Suprapubic skin (tissue), 4 donors: ENCODE measurements at regions not wholly inside any gene's neighbourhood (a gene's known extent, or its start where the extent isn't known, plus 50 kb on each side); places are given as distances from the start of the nearest gene placed in this dataset.

Source experiments
- DNase-seq, 2 donors: peaks; one replicate each; pipeline ENCODE4 v3.0.0-alpha.2; 2019; ENCODE audit warnings: low spot score in 2 of 2
- H3K27ac ChIP-seq: fragments of 200-600 bp; sonication (generic); one replicate; pipeline ENCODE4 v1.5.1; 2019
- H3K27me3 ChIP-seq: fragments of 200-600 bp; sonication (generic); one replicate; pipeline ENCODE4 v1.5.1; 2019
- H3K36me3 ChIP-seq: fragments of 200-600 bp; sonication (generic); one replicate; pipeline ENCODE4 v1.5.1; 2019
- H3K4me1 ChIP-seq: fragments of 200-600 bp; sonication (generic); one replicate; pipeline ENCODE4 v1.5.1; 2019
- H3K4me3 ChIP-seq: fragments of 200-600 bp; sonication (generic); one replicate; pipeline ENCODE4 v1.5.1; 2019; ENCODE audit warnings: mild to moderate bottlenecking
- H3K9me3 ChIP-seq: fragments of 200-600 bp; sonication (generic); one replicate; pipeline ENCODE4 v1.5.1; 2019
- EP300 ChIP-seq: sonication (generic); formaldehyde crosslinking; IDR thresholded peaks from one replicate; pipeline ENCODE4 v1.6.1; 2017; ENCODE audit warnings: antibody characterized with exemption
- POLR2A ChIP-seq, 2 donors: fragments of 450-650 bp; IDR thresholded peaks; one replicate each; pipeline ENCODE4 v1.6.1; 2017; ENCODE audit warnings: antibody characterized with exemption in 2 of 2, mild to moderate bottlenecking in 2 of 2, moderate library complexity in 2 of 2
- POLR2AphosphoS5 ChIP-seq, 3 donors: sonication (generic); formaldehyde crosslinking; IDR thresholded peaks; one replicate each; pipeline ENCODE4 v1.6.1; 2017; ENCODE audit warnings: antibody characterized with exemption in 3 of 3
- WGBS: methylation state at CpG from one replicate; pipeline ENCODE4 v1.1.5; 2018; 5-methylcytosine and 5-hydroxymethylcytosine counted together
- TF ChIP-seq, protein P1 (sequence below), 2 donors: fragments of 200-600 bp in 1 of 2; fragments of 450-650 bp in 1 of 2; sonication (generic) in 1 of 2; IDR thresholded peaks; one replicate each; pipeline ENCODE4 v1.5.1; 2016 to 2019; ENCODE audit warnings: antibody characterized with exemption in 2 of 2, mild to moderate bottlenecking in 1 of 2, moderate library complexity in 1 of 2

DNA sequence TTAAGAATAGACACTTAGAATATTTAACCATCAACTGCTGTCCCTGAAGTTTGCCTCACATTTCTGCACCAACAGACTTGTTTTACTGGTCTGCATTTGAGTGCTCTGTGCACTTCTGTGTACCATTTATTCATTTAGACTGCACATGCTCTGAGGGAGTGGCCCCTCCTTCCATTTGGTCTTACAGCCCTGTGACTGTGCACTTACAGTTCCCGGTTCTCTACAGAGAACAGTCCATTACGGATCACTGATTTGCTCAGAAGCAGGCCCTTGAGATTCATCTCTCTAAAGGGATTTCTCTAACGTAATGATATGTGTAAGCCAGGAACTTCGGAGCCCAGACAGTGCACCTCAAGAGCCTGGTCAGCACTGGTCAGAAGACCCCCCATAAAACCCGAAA, 247.3 kb upstream of the BLID start:
- H3K4me1 ChIP-seq: peaks cover 7% of the 10 kb centered on the region
- 75% methylated on average over 5 of the region's 5 CpGs for WGBS
- H3K27ac ChIP-seq: no peak overlapping the region
- H3K9me3 ChIP-seq: no peaks in the 10 kb centered on the region
- no peaks in the 10 kb centered on the region for H3K27me3 ChIP-seq
- TF ChIP-seq POLR2A (IDR thresholded peaks at IDR 0.05) (no peak), POLR2AphosphoS5 (IDR thresholded peaks at IDR 0.05) (no peak), EP300 (no peak)
- TF ChIP-seq, protein P1, sequence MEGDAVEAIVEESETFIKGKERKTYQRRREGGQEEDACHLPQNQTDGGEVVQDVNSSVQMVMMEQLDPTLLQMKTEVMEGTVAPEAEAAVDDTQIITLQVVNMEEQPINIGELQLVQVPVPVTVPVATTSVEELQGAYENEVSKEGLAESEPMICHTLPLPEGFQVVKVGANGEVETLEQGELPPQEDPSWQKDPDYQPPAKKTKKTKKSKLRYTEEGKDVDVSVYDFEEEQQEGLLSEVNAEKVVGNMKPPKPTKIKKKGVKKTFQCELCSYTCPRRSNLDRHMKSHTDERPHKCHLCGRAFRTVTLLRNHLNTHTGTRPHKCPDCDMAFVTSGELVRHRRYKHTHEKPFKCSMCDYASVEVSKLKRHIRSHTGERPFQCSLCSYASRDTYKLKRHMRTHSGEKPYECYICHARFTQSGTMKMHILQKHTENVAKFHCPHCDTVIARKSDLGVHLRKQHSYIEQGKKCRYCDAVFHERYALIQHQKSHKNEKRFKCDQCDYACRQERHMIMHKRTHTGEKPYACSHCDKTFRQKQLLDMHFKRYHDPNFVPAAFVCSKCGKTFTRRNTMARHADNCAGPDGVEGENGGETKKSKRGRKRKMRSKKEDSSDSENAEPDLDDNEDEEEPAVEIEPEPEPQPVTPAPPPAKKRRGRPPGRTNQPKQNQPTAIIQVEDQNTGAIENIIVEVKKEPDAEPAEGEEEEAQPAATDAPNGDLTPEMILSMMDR (IDR thresholded peaks at IDR 0.05): no peak
- H3K4me3 ChIP-seq: no peak overlapping the region
- no peak for DNase-seq
- no peaks in the 10 kb centered on the region for H3K36me3 ChIP-seq

DNA sequence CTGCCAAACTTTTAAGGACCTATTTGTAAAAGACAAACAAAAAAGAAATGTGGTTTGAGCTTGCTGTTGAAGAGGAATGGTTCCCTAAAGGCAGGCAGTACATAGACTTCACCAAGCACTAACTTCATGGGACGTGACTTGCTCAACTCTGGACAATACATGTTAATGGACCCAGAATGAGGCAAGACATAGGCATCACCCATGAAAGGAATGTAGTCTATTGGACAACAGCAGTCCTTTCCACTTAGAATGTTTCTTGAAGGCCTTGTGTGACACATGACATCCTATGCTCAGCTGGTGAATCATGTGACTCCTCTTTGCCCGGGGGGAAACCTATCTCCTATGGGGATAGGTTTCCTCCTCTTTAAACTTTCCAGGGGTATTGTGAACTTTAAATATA, 246.4 kb upstream of the BLID start:
- Histone ChIP-seq H3K36me3 (no peaks in the 10 kb centered on the region), H3K27ac (no peak overlapping the region), H3K4me1 (no peaks in the 10 kb centered on the region), H3K4me3 (no peak overlapping the region), H3K27me3 (no peaks in the 10 kb centered on the region), H3K9me3 (no peaks in the 10 kb centered on the region)
- TF ChIP-seq POLR2A (IDR thresholded peaks at IDR 0.05) (no peak), POLR2AphosphoS5 (IDR thresholded peaks at IDR 0.05) (no peak), EP300 (no peak)
- TF ChIP-seq, protein P1 (IDR thresholded peaks at IDR 0.05): no peak
- DNase-seq: no peak
- 81% methylated on average over 2 of the region's 2 CpGs for WGBS

DNA sequence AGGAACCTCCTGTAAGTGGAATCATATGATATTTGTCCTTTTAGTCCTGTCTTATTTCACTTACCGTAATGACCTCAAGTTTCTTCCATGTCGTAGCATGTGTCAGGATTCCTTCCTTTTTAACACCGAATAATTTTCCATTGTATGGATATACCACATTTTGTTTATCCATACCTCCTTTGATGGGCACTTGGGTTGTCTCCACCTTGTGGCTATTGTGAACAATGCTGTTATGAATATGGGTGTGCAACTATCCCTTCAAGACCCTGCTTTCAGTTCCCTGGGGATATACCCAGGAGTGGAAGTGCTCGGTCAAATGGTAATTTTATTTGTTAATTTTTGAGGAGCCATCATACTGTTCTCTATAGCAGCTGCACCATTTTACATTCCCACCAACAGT, 244.9 kb upstream of the BLID start:
- no peaks in the 10 kb centered on the region for H3K27me3 ChIP-seq
- 98% methylated on average over 4 of the region's 4 CpGs for WGBS
- no peaks in the 10 kb centered on the region for H3K4me1 ChIP-seq
- H3K4me3 ChIP-seq: no peak overlapping the region
- H3K27ac ChIP-seq: no peak overlapping the region
- H3K36me3 ChIP-seq: no peaks in the 10 kb centered on the region
- DNase-seq: no peak
- TF ChIP-seq EP300: no peak
- TF ChIP-seq, protein P1 (IDR thresholded peaks at IDR 0.05): no peak
- TF ChIP-seq POLR2AphosphoS5 (IDR thresholded peaks at IDR 0.05): no peak
- no peak for TF ChIP-seq POLR2A (IDR thresholded peaks at IDR 0.05)
- no peaks in the 10 kb centered on the region for H3K9me3 ChIP-seq

DNA sequence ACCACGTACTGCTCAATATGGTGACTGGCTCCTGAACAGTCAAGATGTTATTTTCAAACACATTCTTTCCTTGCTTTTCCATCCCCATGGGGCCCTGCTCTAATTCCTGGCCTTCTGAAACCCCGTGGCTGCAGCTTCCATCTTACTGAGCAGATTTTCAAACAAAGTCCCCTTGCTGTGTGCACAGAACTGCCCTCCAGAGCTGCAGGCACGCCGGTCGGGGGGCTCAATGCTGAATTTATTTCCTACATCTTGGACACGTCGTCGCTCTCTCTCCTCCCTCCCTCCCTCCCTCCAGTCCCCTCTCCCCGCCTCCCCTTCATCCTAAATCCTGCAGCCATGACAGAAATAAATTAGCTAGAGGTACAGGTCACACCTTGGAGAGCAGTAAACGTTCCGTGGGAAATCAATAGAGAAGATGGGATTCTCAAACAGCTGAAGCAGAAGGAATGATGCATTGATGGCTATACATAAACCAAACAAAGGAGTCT, 243.1 kb upstream of the BLID start:
- Histone ChIP-seq H3K36me3 (no peaks in the 10 kb centered on the region), H3K9me3 (no peaks in the 10 kb centered on the region), H3K27ac (no peak overlapping the region), H3K27me3 (no peaks in the 10 kb centered on the region), H3K4me1 (no peaks in the 10 kb centered on the region), H3K4me3 (no peak overlapping the region)
- TF ChIP-seq POLR2AphosphoS5 (IDR thresholded peaks at IDR 0.05) (no peak), EP300 (no peak), POLR2A (IDR thresholded peaks at IDR 0.05) (no peak)
- TF ChIP-seq, protein P1 (IDR thresholded peaks at IDR 0.05): no peak
- WGBS: 54% methylated on average over 11 of the region's 11 CpGs
- DNase-seq: no peak

DNA sequence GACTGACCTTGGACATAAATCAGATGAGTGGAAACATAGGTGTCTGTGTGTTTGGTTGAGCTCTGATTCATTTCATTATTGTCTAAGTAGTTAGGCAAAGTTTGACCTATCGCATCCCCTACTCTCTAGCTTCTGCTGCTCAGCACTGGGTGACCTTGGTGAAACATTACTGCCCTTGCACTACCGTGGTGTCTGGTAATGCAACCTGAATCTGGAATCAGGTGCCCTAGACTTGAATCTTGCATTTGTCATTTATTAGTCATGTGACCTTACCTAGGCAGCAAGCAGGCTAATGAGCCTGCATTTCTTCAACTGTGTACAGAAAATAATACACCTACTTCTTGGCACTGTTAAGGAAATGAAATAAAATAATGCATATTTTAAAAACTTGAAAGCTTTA, 242.3 kb upstream of the BLID start:
- Histone ChIP-seq H3K4me1 (no peaks in the 10 kb centered on the region), H3K4me3 (no peak overlapping the region), H3K9me3 (no peaks in the 10 kb centered on the region), H3K27ac (no peak overlapping the region), H3K27me3 (no peaks in the 10 kb centered on the region), H3K36me3 (no peaks in the 10 kb centered on the region)
- TF ChIP-seq POLR2AphosphoS5 (IDR thresholded peaks at IDR 0.05) (no peak), POLR2A (IDR thresholded peaks at IDR 0.05) (no peak), EP300 (no peak)
- TF ChIP-seq, protein P1 (IDR thresholded peaks at IDR 0.05): no peak
- no peak for DNase-seq
- 81% methylated on average over 2 of the region's 2 CpGs for WGBS
